ENCODE measurements at regions not wholly inside any gene's neighbourhood (a gene's known extent, or its start where the extent isn't known, plus 50 kb on each side); places are given as distances from the start of the nearest gene placed in this dataset.
A peak's percentile ranks its signal among the peaks of the same experiment; 100 is the strongest.

GRCh38 chr2:150690261-150690660 lies 202.8 kb upstream of the RND3 start:
- no peak for TF ChIP-seq EZH2 (IDR thresholded peaks at IDR 0.05)
- TF ChIP-seq POLR2AphosphoS5 (IDR thresholded peaks at IDR 0.05; ENCODE audit: borderline replicate concordance, low read depth, low read length) = no peak
- TF ChIP-seq FOXP2 (optimal IDR thresholded peaks at IDR 0.05; ENCODE audit: control extremely low read depth, extremely low read length, insufficient read depth) = no peak

GRCh38 chr2:150689590-150689989 lies 202.1 kb upstream of the RND3 start:
- Histone ChIP-seq H3K9ac (ENCODE audit: insufficient read length) (no peak overlapping the region), H3K36me3 (ENCODE audit: insufficient read depth, low read length) (no peaks in the 10 kb centered on the region), H3K4me3 (peak overlapping the region; percentile 36), H3K27ac (peak overlapping the region; percentile 86), H3K9me3 (ENCODE audit: low read depth, low read length) (no peaks in the 10 kb centered on the region)
- peak; percentile 30 for DNase-seq (ENCODE audit: low read depth, low spot score)
- no peak for TF ChIP-seq EZH2 (IDR thresholded peaks at IDR 0.05)
- no peak for TF ChIP-seq POLR2AphosphoS5 (IDR thresholded peaks at IDR 0.05; ENCODE audit: borderline replicate concordance, low read depth, low read length)
- TF ChIP-seq FOXP2 (optimal IDR thresholded peaks at IDR 0.05; ENCODE audit: control extremely low read depth, extremely low read length, insufficient read depth) = no peak

More at GRCh38 chr2:150690261-150690660, 202.8 kb upstream of the RND3 start:
- Histone ChIP-seq H3K9me3 (ENCODE audit: low read depth, low read length) (no peaks in the 10 kb centered on the region), H3K36me3 (ENCODE audit: insufficient read depth, low read length) (no peaks in the 10 kb centered on the region), H3K4me3 (no peak overlapping the region), H3K9ac (ENCODE audit: insufficient read length) (no peak overlapping the region), H3K27ac (0 out of 2 replicates have a peak overlapping the region, but pooled peaks have one; percentile 7)
- no peak for DNase-seq (ENCODE audit: low read depth, low spot score)

- no peak overlapping the region for H3K9ac ChIP-seq (ENCODE audit: insufficient read length)
- H3K27ac ChIP-seq = 0 out of 2 replicates have a peak overlapping the region, but pooled peaks have one; percentile 10
- DNase-seq (ENCODE audit: low read depth, low spot score) = no peak
- H3K9me3 ChIP-seq (ENCODE audit: low read depth, low read length) = no peaks in the 10 kb centered on the region
- H3K36me3 ChIP-seq (ENCODE audit: insufficient read depth, low read length) = no peaks in the 10 kb centered on the region
- TF ChIP-seq EZH2 (IDR thresholded peaks at IDR 0.05) (no peak), POLR2AphosphoS5 (IDR thresholded peaks at IDR 0.05; ENCODE audit: borderline replicate concordance, low read depth, low read length) (no peak), FOXP2 (optimal IDR thresholded peaks at IDR 0.05; ENCODE audit: control extremely low read depth, extremely low read length, insufficient read depth) (no peak)
- H3K4me3 ChIP-seq = no peak overlapping the region
Observed at GRCh38 chr2:150688016-150688415, 200.5 kb upstream of the RND3 start.

GRCh38 chr2:150686391-150686790 lies 198.9 kb upstream of the RND3 start:
- Histone ChIP-seq H3K36me3 (ENCODE audit: insufficient read depth, low read length) (no peaks in the 10 kb centered on the region), H3K27ac (no peak overlapping the region), H3K9me3 (ENCODE audit: low read depth, low read length) (no peaks in the 10 kb centered on the region), H3K4me3 (no peak overlapping the region), H3K9ac (ENCODE audit: insufficient read length) (no peak overlapping the region)
- TF ChIP-seq EZH2 (IDR thresholded peaks at IDR 0.05) = no peak
- no peak for DNase-seq (ENCODE audit: low read depth, low spot score)

GRCh38 chr2:150681120-150681804 lies 193.8 kb upstream of the RND3 start:
- DNase-seq (ENCODE audit: low read depth, low spot score) = no peak
- Histone ChIP-seq H3K27ac (no peak overlapping the region), H3K4me3 (no peak overlapping the region), H3K9ac (ENCODE audit: insufficient read length) (no peak overlapping the region), H3K36me3 (ENCODE audit: insufficient read depth, low read length) (no peaks in the 10 kb centered on the region), H3K9me3 (ENCODE audit: low read depth, low read length) (no peaks in the 10 kb centered on the region)
- TF ChIP-seq FOXP2 (optimal IDR thresholded peaks at IDR 0.05; ENCODE audit: control extremely low read depth, extremely low read length, insufficient read depth) (no peak), EZH2 (IDR thresholded peaks at IDR 0.05) (no peak), POLR2AphosphoS5 (IDR thresholded peaks at IDR 0.05; ENCODE audit: borderline replicate concordance, low read depth, low read length) (no peak)

- Histone ChIP-seq H3K4me3 (no peak overlapping the region), H3K9me3 (ENCODE audit: low read depth, low read length) (no peaks in the 10 kb centered on the region), H3K9ac (ENCODE audit: insufficient read length) (no peak overlapping the region), H3K27ac (no peak overlapping the region), H3K36me3 (ENCODE audit: insufficient read depth, low read length) (no peaks in the 10 kb centered on the region)
- no peak for DNase-seq (ENCODE audit: low read depth, low spot score)
- TF ChIP-seq EZH2 (IDR thresholded peaks at IDR 0.05) (no peak), FOXP2 (optimal IDR thresholded peaks at IDR 0.05; ENCODE audit: control extremely low read depth, extremely low read length, insufficient read depth) (no peak), POLR2AphosphoS5 (IDR thresholded peaks at IDR 0.05; ENCODE audit: borderline replicate concordance, low read depth, low read length) (no peak)
Observed at GRCh38 chr2:150679456-150680120, 192.1 kb upstream of the RND3 start.

GRCh38 chr2:150677551-150677950 lies 190.1 kb upstream of the RND3 start:
- Histone ChIP-seq H3K27ac (no peak overlapping the region), H3K9me3 (ENCODE audit: low read depth, low read length) (no peaks in the 10 kb centered on the region), H3K36me3 (ENCODE audit: insufficient read depth, low read length) (no peaks in the 10 kb centered on the region)

GRCh38 chr2:150676747-150677383 lies 189.4 kb upstream of the RND3 start:
- DNase-seq (ENCODE audit: low read depth, low spot score) = no peak
- TF ChIP-seq FOXP2 (optimal IDR thresholded peaks at IDR 0.05; ENCODE audit: control extremely low read depth, extremely low read length, insufficient read depth) (no peak), EZH2 (IDR thresholded peaks at IDR 0.05) (no peak), POLR2AphosphoS5 (IDR thresholded peaks at IDR 0.05; ENCODE audit: borderline replicate concordance, low read depth, low read length) (no peak)
- no peak overlapping the region for H3K27ac ChIP-seq

More at GRCh38 chr2:150677551-150677950, 190.1 kb upstream of the RND3 start:
- no peak for DNase-seq (ENCODE audit: low read depth, low spot score)
- no peak overlapping the region for H3K4me3 ChIP-seq
- no peak overlapping the region for H3K9ac ChIP-seq (ENCODE audit: insufficient read length)
- TF ChIP-seq EZH2 (IDR thresholded peaks at IDR 0.05) (no peak), POLR2AphosphoS5 (IDR thresholded peaks at IDR 0.05; ENCODE audit: borderline replicate concordance, low read depth, low read length) (no peak), FOXP2 (optimal IDR thresholded peaks at IDR 0.05; ENCODE audit: control extremely low read depth, extremely low read length, insufficient read depth) (no peak)

More at GRCh38 chr2:150676747-150677383, 189.4 kb upstream of the RND3 start:
- no peaks in the 10 kb centered on the region for H3K36me3 ChIP-seq (ENCODE audit: insufficient read depth, low read length)
- no peak overlapping the region for H3K9ac ChIP-seq (ENCODE audit: insufficient read length)
- H3K4me3 ChIP-seq = no peak overlapping the region
- no peaks in the 10 kb centered on the region for H3K9me3 ChIP-seq (ENCODE audit: low read depth, low read length)
